ENCODE measurements at regions not wholly inside any gene's neighbourhood (a gene's known extent, or its start where the extent isn't known, plus 50 kb on each side); places are given as distances from the start of the nearest gene placed in this dataset.

DNA sequence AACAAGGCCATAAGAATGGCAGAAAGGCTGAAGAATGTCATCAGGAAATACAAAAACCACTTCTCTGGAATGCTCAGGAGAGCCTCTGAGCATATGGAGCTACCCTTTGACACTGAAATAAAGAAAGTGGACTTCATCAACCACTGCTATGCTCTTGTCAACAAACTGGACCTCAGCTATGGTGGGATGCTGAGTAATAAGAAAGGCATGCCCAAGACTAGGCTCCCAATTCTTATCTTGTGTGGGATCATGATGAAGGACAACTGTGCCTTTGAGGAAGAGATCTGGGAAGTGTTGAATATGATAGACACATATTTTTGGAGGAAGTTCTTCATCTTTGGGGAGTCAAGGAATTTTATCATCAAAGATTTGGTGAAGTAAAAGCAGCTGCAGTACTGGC is 86.9 kb upstream of the MAGEB16 start:
- TF ChIP-seq, protein P1, sequence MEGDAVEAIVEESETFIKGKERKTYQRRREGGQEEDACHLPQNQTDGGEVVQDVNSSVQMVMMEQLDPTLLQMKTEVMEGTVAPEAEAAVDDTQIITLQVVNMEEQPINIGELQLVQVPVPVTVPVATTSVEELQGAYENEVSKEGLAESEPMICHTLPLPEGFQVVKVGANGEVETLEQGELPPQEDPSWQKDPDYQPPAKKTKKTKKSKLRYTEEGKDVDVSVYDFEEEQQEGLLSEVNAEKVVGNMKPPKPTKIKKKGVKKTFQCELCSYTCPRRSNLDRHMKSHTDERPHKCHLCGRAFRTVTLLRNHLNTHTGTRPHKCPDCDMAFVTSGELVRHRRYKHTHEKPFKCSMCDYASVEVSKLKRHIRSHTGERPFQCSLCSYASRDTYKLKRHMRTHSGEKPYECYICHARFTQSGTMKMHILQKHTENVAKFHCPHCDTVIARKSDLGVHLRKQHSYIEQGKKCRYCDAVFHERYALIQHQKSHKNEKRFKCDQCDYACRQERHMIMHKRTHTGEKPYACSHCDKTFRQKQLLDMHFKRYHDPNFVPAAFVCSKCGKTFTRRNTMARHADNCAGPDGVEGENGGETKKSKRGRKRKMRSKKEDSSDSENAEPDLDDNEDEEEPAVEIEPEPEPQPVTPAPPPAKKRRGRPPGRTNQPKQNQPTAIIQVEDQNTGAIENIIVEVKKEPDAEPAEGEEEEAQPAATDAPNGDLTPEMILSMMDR (IDR thresholded peaks at IDR 0.05), result no peak
- TF ChIP-seq, protein P2, sequence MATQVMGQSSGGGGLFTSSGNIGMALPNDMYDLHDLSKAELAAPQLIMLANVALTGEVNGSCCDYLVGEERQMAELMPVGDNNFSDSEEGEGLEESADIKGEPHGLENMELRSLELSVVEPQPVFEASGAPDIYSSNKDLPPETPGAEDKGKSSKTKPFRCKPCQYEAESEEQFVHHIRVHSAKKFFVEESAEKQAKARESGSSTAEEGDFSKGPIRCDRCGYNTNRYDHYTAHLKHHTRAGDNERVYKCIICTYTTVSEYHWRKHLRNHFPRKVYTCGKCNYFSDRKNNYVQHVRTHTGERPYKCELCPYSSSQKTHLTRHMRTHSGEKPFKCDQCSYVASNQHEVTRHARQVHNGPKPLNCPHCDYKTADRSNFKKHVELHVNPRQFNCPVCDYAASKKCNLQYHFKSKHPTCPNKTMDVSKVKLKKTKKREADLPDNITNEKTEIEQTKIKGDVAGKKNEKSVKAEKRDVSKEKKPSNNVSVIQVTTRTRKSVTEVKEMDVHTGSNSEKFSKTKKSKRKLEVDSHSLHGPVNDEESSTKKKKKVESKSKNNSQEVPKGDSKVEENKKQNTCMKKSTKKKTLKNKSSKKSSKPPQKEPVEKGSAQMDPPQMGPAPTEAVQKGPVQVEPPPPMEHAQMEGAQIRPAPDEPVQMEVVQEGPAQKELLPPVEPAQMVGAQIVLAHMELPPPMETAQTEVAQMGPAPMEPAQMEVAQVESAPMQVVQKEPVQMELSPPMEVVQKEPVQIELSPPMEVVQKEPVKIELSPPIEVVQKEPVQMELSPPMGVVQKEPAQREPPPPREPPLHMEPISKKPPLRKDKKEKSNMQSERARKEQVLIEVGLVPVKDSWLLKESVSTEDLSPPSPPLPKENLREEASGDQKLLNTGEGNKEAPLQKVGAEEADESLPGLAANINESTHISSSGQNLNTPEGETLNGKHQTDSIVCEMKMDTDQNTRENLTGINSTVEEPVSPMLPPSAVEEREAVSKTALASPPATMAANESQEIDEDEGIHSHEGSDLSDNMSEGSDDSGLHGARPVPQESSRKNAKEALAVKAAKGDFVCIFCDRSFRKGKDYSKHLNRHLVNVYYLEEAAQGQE (IDR thresholded peaks at IDR 0.05; ENCODE audit: insufficient read depth in 1 of 2, low read depth in 2 of 2, low read length in 1 of 2), result no peak
- TF ChIP-seq POLR2AphosphoS5 (IDR thresholded peaks at IDR 0.05; ENCODE audit: low read depth, low read length) (no peak), TCF7L2 (IDR thresholded peaks at IDR 0.05; ENCODE audit: low read depth, low read length) (no peak)

Measured in Panc1 (cell line).